Thymus (tissue), 11 donors: ENCODE measurements at regions not wholly inside any gene's neighbourhood (a gene's known extent, or its start where the extent isn't known, plus 50 kb on each side); places are given as distances from the start of the nearest gene placed in this dataset.

Experiments
- DNase-seq, 9 donors: peaks; one replicate each; pipeline ENCODE4 v3.0.0-alpha.2; 2013; ENCODE audit warnings: low spot score in 9 of 9, low read depth in 6 of 9, missing footprints in 1 of 9
- H3K27ac ChIP-seq, 2 donors: one replicate each; pipeline ENCODE4 v1.5.1; 2013; ENCODE audit warnings: control low read depth in 1 of 2, low read depth in 1 of 2, low read length in 1 of 2, mild to moderate bottlenecking in 1 of 2, moderate library complexity in 1 of 2
- H3K27me3 ChIP-seq, 2 donors: one replicate each; pipeline ENCODE4 v1.5.1; 2013; ENCODE audit warnings: low read length in 1 of 2; ENCODE audit not compliant: control insufficient read depth in 2 of 2, insufficient read depth in 1 of 2
- H3K36me3 ChIP-seq, 2 donors: one replicate each; pipeline ENCODE4 v1.5.1; 2013; ENCODE audit warnings: low read length in 1 of 2, mild to moderate bottlenecking in 1 of 2, moderate library complexity in 1 of 2; ENCODE audit not compliant: control insufficient read depth in 2 of 2, insufficient read depth in 2 of 2
- H3K4me1 ChIP-seq, 2 donors: one replicate each; pipeline ENCODE4 v1.5.1; 2013; ENCODE audit warnings: low read length in 2 of 2; ENCODE audit not compliant: control insufficient read depth in 2 of 2, insufficient read depth in 2 of 2
- H3K4me3 ChIP-seq, 2 donors: one replicate each; pipeline ENCODE4 v1.5.1; 2013; ENCODE audit warnings: low read length in 2 of 2, control low read depth in 1 of 2, mild to moderate bottlenecking in 1 of 2
- H3K9me3 ChIP-seq, 2 donors: one replicate each; pipeline ENCODE4 v1.5.1; 2013; ENCODE audit warnings: low read length in 1 of 2, mild to moderate bottlenecking in 1 of 2; ENCODE audit not compliant: control insufficient read depth in 2 of 2, insufficient read depth in 1 of 2
- WGBS: extraction: QIAGEN DNeasy Blood & Tissue Kit; methylation state at CpG from one replicate; pipeline ENCODE4 v1.1.7; 2013; 5-methylcytosine and 5-hydroxymethylcytosine counted together
- donor health status: healthy.

DNA sequence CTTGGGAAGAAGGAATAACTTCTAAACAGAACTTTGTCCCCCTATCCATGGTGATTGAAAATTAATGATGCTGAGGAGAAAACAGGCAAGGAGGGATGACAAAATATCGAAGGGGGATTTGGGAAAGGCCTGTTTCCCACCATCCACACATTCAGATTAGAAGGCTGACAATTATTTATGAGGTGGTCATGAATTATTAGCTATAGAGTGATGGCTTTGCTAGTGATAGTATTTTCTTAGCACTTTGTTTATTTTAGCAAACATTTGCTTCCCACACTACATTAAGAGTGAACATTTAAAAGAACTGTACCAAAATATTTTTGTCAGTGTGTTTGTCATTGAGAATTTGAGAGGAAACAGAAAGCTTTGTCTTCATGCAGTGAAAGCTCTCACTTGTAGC, 172.6 kb upstream of the PDZRN3 start:
- Histone ChIP-seq H3K27ac (no peak overlapping the region), H3K9me3 (no peaks in the 10 kb centered on the region), H3K36me3 (no peaks in the 10 kb centered on the region), H3K4me1 (no peaks in the 10 kb centered on the region), H3K4me3 (no peak overlapping the region), H3K27me3 (no peaks in the 10 kb centered on the region)
- 67% methylated on average over 1 of the region's 1 CpG for WGBS
- DNase-seq, result no peak

DNA sequence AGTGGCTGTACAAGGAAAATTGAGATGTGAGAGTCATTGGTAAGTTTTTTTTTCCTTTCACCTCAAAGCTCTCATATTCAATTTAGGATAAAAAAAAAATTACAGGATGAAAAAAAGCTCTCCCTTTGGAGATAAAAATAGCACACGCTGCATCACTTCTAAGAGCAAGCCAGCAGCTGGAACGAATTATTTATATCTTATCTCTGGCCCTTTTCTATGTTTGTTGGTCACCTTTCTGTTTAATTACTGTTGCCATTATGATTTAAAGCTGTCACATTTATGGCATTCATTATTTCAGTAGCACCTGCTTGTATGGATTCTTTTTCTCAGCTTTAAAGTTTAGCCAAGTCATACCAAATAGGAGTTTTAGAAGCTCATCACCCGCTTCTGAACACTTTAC, 171.6 kb upstream of the PDZRN3 start:
- H3K36me3 ChIP-seq, result no peaks in the 10 kb centered on the region
- no peak overlapping the region for H3K4me3 ChIP-seq
- DNase-seq, result no peak
- H3K27ac ChIP-seq, result no peak overlapping the region
- no peaks in the 10 kb centered on the region for H3K4me1 ChIP-seq
- no peaks in the 10 kb centered on the region for H3K27me3 ChIP-seq
- WGBS, result 90% methylated on average over 3 of the region's 3 CpGs
- no peaks in the 10 kb centered on the region for H3K9me3 ChIP-seq

DNA sequence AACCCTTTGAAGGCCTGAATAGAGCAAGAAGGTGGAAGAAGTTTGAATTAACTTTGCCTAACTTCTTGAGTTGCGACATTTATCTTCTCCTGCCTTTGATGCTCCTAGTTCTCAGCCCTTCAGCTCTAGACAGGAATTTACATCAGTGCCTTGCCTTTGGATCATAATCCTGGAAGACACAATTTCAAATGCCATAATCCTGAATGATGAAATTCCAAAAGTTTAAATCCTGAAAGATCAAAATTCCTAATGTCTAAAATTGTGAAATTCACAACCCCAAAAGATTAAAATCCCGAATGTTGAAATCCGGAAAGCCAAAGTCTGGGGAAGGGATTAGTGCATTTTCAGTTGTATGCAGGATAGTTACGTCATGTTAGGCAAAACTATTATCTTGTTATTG, 166.6 kb upstream of the PDZRN3 start:
- H3K27me3 ChIP-seq, result no peaks in the 10 kb centered on the region
- DNase-seq, result no peak

DNA sequence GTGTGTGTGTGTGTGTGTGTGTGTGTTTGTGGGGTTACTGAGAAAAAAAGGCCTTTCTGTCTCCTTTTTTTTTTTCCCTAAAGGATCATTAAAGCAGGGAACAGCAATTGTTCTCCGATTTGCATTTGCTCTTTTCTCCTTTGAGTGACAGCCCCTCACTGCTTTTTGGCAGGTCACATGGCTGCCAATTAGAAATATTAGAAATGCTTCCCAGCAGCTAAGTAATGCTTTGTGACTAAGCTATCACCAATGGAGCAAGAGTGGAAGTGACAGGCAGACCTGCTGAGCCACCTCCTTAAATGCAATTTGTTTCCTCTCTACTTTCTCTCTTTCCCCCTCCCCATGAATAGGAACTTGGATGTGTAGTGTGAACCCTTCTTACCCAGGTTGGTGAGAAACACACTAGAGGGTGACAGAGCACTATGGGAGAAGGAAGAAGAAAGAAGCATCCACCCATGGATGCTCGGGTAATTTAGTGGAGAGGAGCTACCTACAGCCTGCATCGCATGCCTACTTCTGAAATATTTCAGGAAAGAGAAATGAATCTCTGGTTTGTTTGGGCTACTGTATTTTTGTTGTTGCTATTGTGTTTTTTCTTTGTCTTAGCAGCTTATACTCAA, 165.2 kb upstream of the PDZRN3 start:
- Histone ChIP-seq H3K36me3 (no peaks in the 10 kb centered on the region), H3K4me1 (no peaks in the 10 kb centered on the region), H3K27ac (no peak overlapping the region), H3K9me3 (no peaks in the 10 kb centered on the region), H3K27me3 (no peaks in the 10 kb centered on the region), H3K4me3 (no peak overlapping the region)
- whole genome bisulfite sequencing, result 91% methylated on average over 3 of the region's 3 CpGs
- no peak for DNase-seq

More for the DNA sequence above, 166.6 kb upstream of the PDZRN3 start:
- Histone ChIP-seq H3K27ac (no peak overlapping the region), H3K36me3 (no peaks in the 10 kb centered on the region), H3K4me3 (no peak overlapping the region), H3K9me3 (no peaks in the 10 kb centered on the region), H3K4me1 (no peaks in the 10 kb centered on the region)
- 72% methylated on average over 4 of the region's 4 CpGs for WGBS

DNA sequence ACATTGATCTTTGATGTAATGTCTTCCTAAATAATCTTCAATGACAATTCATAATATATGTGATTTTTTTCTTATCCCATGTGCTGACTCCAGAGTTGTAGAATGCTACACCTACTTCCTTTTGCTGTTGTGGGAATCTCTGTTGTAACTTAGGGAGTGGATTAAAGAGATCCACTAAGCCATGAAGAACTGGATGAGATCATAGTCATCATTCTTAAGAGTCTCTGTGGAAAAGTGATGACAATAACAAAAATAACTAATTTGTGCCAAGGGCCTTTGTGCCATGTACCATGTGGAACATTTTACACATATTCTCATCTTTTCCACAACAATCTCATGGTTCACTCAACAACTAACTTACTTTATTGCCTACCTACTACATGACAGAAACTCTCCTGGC, 162.9 kb upstream of the PDZRN3 start:
- no peak for DNase-seq
- Histone ChIP-seq H3K27ac (no peak overlapping the region), H3K27me3 (no peaks in the 10 kb centered on the region), H3K36me3 (no peaks in the 10 kb centered on the region), H3K4me3 (no peak overlapping the region), H3K4me1 (no peaks in the 10 kb centered on the region), H3K9me3 (no peaks in the 10 kb centered on the region)

DNA sequence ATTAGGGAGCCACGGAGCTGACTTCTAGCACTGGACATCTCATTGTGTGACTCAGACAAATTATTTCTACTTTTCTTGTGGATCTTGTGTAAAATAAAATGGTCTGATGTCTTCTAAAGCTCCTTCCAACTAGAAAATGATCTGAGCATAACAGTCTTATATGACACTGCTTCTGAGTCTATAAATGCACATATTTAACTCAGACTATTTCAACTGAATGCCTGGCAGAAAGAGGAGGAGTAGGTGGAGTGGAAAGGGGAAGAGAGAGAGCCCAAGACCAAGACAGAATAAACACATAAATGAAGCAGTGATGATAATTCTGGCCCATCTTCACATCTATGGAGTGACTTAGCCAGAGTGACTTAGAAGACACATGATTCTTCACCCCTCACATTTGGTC, 162.3 kb upstream of the PDZRN3 start:
- WGBS, result 90% methylated on average over 1 of the region's 1 CpG
- H3K36me3 ChIP-seq, result no peaks in the 10 kb centered on the region
- no peaks in the 10 kb centered on the region for H3K27me3 ChIP-seq
- H3K4me1 ChIP-seq, result no peaks in the 10 kb centered on the region
- no peak overlapping the region for H3K27ac ChIP-seq
- no peak for DNase-seq
- no peak overlapping the region for H3K4me3 ChIP-seq
- H3K9me3 ChIP-seq, result no peaks in the 10 kb centered on the region

DNA sequence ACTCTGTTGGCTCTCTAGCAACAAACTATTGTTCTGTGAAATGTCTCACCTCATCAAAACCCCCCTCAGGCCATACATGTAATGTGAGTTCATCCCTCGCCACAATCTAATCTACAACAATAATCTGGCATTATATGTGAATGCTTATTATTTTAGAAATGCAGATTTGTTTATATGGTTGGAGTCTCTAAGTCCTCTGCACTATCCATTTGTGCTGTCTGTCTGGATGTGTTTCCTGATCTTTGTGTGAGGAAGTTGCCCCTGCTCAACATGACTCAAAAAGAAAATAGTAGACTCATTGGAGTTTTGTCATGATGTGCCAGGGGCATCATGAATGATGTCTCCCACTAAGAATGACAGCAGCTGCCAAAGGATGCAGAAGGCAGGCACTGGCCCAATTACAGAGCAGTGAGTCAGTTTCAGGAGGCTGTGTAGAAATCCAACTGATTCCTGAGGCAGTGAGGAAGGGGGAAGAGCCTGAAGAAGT, 161.6 kb upstream of the PDZRN3 start:
- Histone ChIP-seq H3K27ac (no peak overlapping the region), H3K4me3 (no peak overlapping the region), H3K9me3 (no peaks in the 10 kb centered on the region), H3K27me3 (no peaks in the 10 kb centered on the region), H3K36me3 (no peaks in the 10 kb centered on the region), H3K4me1 (no peaks in the 10 kb centered on the region)
- DNase-seq, result no peak
- 94% methylated on average over 1 of the region's 1 CpG for WGBS

DNA sequence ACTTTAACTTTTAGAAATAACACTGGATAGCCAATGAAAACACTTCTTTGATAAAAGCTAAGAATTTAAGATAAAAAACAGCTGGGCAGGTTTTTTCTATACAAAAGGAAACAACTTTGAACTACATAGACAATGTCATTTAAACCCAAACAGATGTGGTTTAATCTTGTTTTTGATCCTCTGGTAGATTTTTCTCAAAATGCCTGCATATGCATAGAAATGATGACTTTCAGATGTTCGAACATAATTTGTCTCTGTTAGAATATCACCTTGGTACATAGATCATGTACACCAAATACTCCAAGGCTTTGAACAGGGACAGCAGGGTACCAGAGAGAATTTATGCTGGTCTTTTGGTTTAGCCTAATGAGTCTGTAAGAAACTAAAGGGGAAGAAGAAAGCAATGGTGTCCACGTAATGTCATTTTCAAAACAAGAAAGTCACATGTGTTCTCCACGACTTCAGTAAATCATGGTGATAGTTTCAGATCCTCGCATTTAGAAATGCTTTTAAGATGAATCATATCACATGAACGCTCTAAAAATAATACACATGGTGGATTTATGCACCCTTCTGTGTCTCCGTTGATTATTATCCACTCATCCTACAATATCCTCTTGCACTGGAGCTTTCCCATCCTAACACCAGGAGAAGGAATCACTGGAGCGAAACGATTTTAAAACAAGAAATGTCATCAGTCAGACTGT, 160.1 kb upstream of the PDZRN3 start:
- Histone ChIP-seq H3K4me1 (no peaks in the 10 kb centered on the region), H3K9me3 (no peaks in the 10 kb centered on the region), H3K36me3 (no peaks in the 10 kb centered on the region), H3K27ac (no peak overlapping the region), H3K4me3 (no peak overlapping the region), H3K27me3 (no peaks in the 10 kb centered on the region)
- 93% methylated on average over 8 of the region's 8 CpGs for WGBS
- no peak for DNase-seq

DNA sequence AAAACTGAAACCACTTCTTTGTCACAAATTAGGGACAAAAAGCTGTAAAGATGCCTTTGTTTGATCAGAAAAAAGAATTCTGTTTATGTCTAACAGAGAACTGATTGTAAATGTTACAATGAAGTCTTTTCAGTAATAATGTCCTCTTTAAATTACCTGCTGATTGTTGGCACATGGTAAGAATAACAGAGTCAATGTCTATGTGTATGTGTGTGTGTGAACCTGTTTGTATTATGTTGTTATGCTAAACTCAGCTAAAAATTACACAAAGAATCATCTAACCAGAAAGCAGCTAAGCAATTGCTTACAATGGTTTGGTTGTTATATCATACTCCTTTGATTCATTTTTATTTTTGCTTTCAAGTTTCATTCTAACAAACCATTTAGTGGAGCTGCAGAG, 159.1 kb upstream of the PDZRN3 start:
- Histone ChIP-seq H3K36me3 (no peaks in the 10 kb centered on the region), H3K9me3 (no peaks in the 10 kb centered on the region), H3K4me1 (no peaks in the 10 kb centered on the region), H3K27ac (no peak overlapping the region), H3K4me3 (no peak overlapping the region), H3K27me3 (no peaks in the 10 kb centered on the region)
- DNase-seq, result no peak
